ENCODE measurements at regions not wholly inside any gene's neighbourhood (a gene's known extent, or its start where the extent isn't known, plus 50 kb on each side); places are given as distances from the start of the nearest gene placed in this dataset.

GRCh38 chr2:181836583-181836982, 54.9 kb upstream of the ITPRID2 start:
- DNase-seq (ENCODE audit: low spot score) = no peak

- no peak for DNase-seq (ENCODE audit: low spot score)
Observed at GRCh38 chr2:181837563-181837962, 54.0 kb upstream of the ITPRID2 start.

- DNase-seq (ENCODE audit: low spot score) = no peak
Observed at GRCh38 chr2:181839811-181840210, 51.7 kb upstream of the ITPRID2 start.

GRCh38 chr2:181841079-181841478, 50.5 kb upstream of the ITPRID2 start:
- DNase-seq (ENCODE audit: low spot score) = no peak

Measured in D341Med (cell line).